ENCODE measurements at regions not wholly inside any gene's neighbourhood (a gene's known extent, or its start where the extent isn't known, plus 50 kb on each side); places are given as distances from the start of the nearest gene placed in this dataset.

GRCh38 chr5:121396716-121397115 is 455.0 kb upstream of the FTMT start:
- Histone ChIP-seq H3K27ac (no peak overlapping the region), H3K4me1 (no peaks in the 10 kb centered on the region), H3K27me3 (no peaks in the 10 kb centered on the region), H3K36me3 (no peaks in the 10 kb centered on the region), H3K4me3 (no peak overlapping the region), H3K9me3 (no peaks in the 10 kb centered on the region)
- no peak for ATAC-seq
- TF ChIP-seq POLR2AphosphoS5 (IDR thresholded peaks at IDR 0.05) (no peak), CTCF (IDR thresholded peaks at IDR 0.05) (no peak), EP300 (IDR thresholded peaks at IDR 0.05) (no peak), POLR2A (IDR thresholded peaks at IDR 0.05) (no peak)

- H3K27me3 ChIP-seq, result no peaks in the 10 kb centered on the region
- 57 to 67% methylated on average over 1 of the region's 1 CpG for WGBS, 2 donors (ENCODE audit: low coverage in 1 of 2)
- ATAC-seq, result no peak
- no peak overlapping the region for H3K4me3 ChIP-seq
- no peaks in the 10 kb centered on the region for H3K9me3 ChIP-seq
- TF ChIP-seq CTCF (IDR thresholded peaks at IDR 0.05), result no peak
- no peak overlapping the region for H3K27ac ChIP-seq
- no peaks in the 10 kb centered on the region for H3K4me1 ChIP-seq
- no peaks in the 10 kb centered on the region for H3K36me3 ChIP-seq
Measured at GRCh38 chr5:121399879-121400278, 451.8 kb upstream of the FTMT start.

GRCh38 chr5:121408778-121409177 is 442.9 kb upstream of the FTMT start:
- TF ChIP-seq EP300 (IDR thresholded peaks at IDR 0.05) (no peak), POLR2AphosphoS5 (IDR thresholded peaks at IDR 0.05) (no peak), CTCF (IDR thresholded peaks at IDR 0.05) (no peak)
- Histone ChIP-seq H3K27me3 (no peaks in the 10 kb centered on the region), H3K36me3 (no peaks in the 10 kb centered on the region), H3K27ac (no peak overlapping the region), H3K4me1 (no peaks in the 10 kb centered on the region), H3K9me3 (no peaks in the 10 kb centered on the region), H3K4me3 (no peak overlapping the region)
- ATAC-seq, result no peak
- WGBS, 2 donors (ENCODE audit: low coverage in 1 of 2), result 44 to 100% methylated on average over 1 of the region's 1 CpG

- no peak overlapping the region for H3K4me3 ChIP-seq
- H3K9me3 ChIP-seq, result no peaks in the 10 kb centered on the region
- no peaks in the 10 kb centered on the region for H3K4me1 ChIP-seq
- no peak overlapping the region for H3K27ac ChIP-seq
- WGBS, 2 donors (ENCODE audit: low coverage in 1 of 2), result 58 to 73% methylated on average over 1 of the region's 1 CpG
- H3K36me3 ChIP-seq, result no peaks in the 10 kb centered on the region
- H3K27me3 ChIP-seq, result no peaks in the 10 kb centered on the region
- TF ChIP-seq POLR2A (IDR thresholded peaks at IDR 0.05) (no peak), CTCF (IDR thresholded peaks at IDR 0.05) (no peak), POLR2AphosphoS5 (IDR thresholded peaks at IDR 0.05) (no peak), EP300 (IDR thresholded peaks at IDR 0.05) (no peak)
- no peak for ATAC-seq
Measured at GRCh38 chr5:121415270-121415669, 436.4 kb upstream of the FTMT start.

GRCh38 chr5:121421646-121422045 is 430.0 kb upstream of the FTMT start:
- H3K36me3 ChIP-seq, result no peaks in the 10 kb centered on the region
- WGBS, 2 donors (ENCODE audit: low coverage in 1 of 2), result 72 to 76% methylated on average over 3 of the region's 3 CpGs
- TF ChIP-seq POLR2A (IDR thresholded peaks at IDR 0.05) (no peak), CTCF (IDR thresholded peaks at IDR 0.05) (no peak), POLR2AphosphoS5 (IDR thresholded peaks at IDR 0.05) (no peak), EP300 (IDR thresholded peaks at IDR 0.05) (no peak)
- H3K27me3 ChIP-seq, result no peaks in the 10 kb centered on the region
- no peaks in the 10 kb centered on the region for H3K4me1 ChIP-seq
- H3K9me3 ChIP-seq, result no peaks in the 10 kb centered on the region
- H3K27ac ChIP-seq, result no peak overlapping the region
- ATAC-seq, result no peak
- no peak overlapping the region for H3K4me3 ChIP-seq
